Testis (tissue), 2 donors: ENCODE measurements at regions not wholly inside any gene's neighbourhood (a gene's known extent, or its start where the extent isn't known, plus 50 kb on each side); places are given as distances from the start of the nearest gene placed in this dataset.

Source experiments
- CTCF ChIP-seq, 3 experiments: fragments of 450-650 bp in 2 of 3; fragments of 200-600 bp in 1 of 3; sonication (generic) in 1 of 3; IDR thresholded peaks; one replicate each; pipeline ENCODE4 v1.5.1; 2016 to 2019; ENCODE audit warnings: antibody characterized with exemption in 3 of 3, mild to moderate bottlenecking in 2 of 3, moderate library complexity in 1 of 3
- POLR2A ChIP-seq: fragments of 450-650 bp; IDR thresholded peaks from one replicate; pipeline ENCODE4 v1.6.1; 2017; ENCODE audit warnings: antibody characterized with exemption, mild to moderate bottlenecking, moderate library complexity

- TF ChIP-seq CTCF (IDR thresholded peaks at IDR 0.05): no peak
- TF ChIP-seq POLR2A: no peak
Observed at GRCh38 chr1:194103516-194104246, 917.3 kb upstream of the B3GALT2 start.
